Stimulated activated naive CD4-positive, alpha-beta T cell (primary cell): ENCODE measurements at regions not wholly inside any gene's neighbourhood (a gene's known extent, or its start where the extent isn't known, plus 50 kb on each side); places are given as distances from the start of the nearest gene placed in this dataset.
"Not testable (repeated sequence)": the region's sequence is repeated elsewhere in the genome, so short reads cannot be mapped to it uniquely, and the experiment has no call there.

Experiments
- DNase-seq, 6 experiments: peaks; one replicate each; lab custom pipeline; 2025; lab: John Stamatoyannopoulos, UW

DNA sequence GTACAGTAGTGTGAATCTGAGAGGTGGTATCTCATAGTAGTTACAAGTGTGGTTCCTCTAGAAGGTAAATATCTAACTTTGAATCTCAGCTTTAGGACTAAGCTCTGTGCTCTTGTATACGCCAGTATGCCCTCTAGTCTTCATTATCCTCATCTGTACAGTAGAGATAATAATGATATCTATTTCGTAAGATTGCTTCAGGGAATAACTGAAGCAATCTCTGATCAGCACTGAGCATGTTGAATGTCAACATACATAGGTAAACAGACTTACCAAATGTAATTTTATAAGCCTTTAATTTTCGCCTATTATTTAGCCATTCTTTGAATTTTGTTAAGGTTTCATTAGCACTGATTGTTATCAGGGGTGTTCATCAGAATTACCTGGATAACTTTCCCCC lies 175.2 kb upstream of the ANKRD50 start:
- no peak for DNase-seq

GRCh38 chr4:124884316-124884715 lies 171.8 kb upstream of the ANKRD50 start:
- DNase-seq: no peak

GRCh38 chr4:124883632-124884031 lies 171.1 kb upstream of the ANKRD50 start:
- DNase-seq: no peak

DNA sequence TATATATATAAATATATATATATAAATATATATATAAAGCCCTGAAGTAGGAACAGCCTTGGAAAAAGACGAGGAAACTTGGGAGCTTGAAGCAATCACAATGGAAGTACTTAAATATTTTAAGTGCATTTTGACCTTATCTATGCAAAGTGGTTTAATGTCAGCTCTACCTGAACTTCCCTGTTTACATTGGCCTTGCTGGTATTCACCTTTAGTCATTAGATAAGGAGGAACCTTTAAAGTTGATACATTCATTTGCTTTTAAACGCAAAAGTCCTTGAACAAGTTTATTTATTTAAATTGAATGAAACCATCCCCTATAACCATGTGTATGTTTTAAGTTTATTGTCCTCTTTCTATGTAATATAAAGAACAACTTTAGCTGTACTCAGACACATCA lies 166.7 kb upstream of the ANKRD50 start:
- no peak for DNase-seq

DNA sequence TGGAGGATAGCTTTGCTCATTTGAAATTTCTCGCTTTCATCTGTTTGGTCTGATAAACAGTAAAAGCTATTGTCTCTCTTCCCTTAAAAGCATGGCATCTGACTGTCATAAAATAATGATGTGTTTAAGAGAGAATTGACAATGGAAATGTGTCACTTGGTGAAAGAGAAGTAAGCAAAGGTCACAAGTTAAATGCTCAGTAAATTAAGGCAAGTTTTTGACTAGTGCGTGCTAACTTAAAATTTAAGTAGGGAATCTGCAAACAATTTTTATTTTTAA lies 161.6 kb upstream of the ANKRD50 start:
- DNase-seq: no peak

GRCh38 chr4:124873361-124874171 lies 161.0 kb upstream of the ANKRD50 start:
- DNase-seq: no peak

GRCh38 chr4:124872659-124873058 lies 160.1 kb upstream of the ANKRD50 start:
- no peak for DNase-seq

DNA sequence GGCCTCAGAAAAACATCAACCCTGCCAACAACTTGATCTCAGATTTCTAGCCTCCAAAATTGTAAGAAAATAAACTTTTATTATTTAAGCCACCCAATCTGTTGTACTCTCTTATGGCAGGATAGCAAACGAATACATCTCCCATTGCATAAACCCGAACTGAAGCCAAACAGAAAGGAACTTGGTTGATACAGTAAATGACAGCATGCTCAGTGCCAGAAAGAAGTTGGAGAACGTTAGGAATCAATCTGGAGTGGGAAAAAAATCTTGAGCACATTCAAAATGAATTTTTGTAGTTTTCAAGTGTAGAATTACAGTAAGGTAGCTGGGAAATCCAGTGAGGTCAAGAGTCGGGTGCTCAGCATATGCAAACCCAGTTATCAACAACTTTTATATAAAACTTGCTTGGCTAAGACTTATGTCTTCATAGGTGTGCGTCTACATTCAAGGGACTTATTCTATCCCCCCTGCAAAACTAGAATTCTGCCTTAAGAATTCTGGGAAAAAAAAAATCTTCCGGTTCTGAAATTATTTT lies 157.5 kb upstream of the ANKRD50 start:
- DNase-seq: no peak

DNA sequence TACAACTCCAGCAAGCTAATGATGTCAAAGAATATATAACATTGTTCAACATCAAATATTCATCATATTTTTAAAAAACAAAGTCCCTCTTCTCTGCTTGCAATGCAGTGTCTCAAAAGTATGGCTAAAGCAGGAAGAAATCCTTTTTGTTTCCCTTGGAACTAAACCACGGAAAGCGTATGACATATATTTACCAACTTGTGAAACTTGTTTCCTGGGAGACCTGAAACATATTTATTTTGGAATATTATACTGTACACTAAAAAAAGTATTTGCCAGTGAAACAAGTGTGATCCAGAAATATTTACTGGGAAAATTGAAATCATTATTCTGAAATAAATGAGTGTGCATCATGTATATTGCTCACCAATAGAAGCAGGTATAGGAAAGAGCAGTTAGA lies 156.0 kb upstream of the ANKRD50 start:
- no peak for DNase-seq

DNA sequence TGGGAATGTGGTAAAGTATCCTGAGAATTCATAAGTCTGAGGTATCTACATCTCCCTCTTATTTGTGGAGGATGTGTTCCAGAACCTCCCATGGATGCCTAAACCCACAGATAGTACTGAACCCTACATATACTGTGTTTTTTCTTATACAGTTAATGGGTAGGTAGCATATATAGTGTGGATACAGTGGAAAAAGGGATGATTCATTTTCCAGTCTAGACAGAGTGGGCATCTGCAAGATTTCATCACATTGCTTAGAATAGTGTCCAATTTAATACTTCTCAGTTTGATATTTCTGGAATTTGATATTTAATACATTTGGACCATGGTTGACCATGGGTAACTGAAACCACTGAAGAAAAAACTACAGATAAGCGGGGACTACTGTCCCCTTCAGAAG lies 155.0 kb upstream of the ANKRD50 start:
- no peak for DNase-seq

DNA sequence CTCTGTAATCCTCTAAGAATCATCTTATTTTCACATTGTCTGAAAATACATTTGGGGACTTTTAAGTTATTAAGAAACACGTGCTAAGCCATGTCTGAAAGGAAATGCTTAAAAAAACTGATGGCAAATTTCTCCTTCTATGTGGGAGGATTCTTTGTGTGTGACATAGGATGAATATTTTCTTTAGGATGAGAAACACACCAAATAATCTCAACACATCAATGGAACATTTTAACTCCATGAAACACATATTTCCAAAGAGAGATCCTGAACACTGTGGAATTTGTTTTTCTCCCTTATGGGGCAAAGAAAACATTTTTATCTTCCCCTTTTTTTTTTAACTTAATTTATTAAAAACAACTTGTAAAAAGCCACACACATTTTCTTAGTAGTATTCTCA lies 153.8 kb upstream of the ANKRD50 start:
- no peak for DNase-seq

DNA sequence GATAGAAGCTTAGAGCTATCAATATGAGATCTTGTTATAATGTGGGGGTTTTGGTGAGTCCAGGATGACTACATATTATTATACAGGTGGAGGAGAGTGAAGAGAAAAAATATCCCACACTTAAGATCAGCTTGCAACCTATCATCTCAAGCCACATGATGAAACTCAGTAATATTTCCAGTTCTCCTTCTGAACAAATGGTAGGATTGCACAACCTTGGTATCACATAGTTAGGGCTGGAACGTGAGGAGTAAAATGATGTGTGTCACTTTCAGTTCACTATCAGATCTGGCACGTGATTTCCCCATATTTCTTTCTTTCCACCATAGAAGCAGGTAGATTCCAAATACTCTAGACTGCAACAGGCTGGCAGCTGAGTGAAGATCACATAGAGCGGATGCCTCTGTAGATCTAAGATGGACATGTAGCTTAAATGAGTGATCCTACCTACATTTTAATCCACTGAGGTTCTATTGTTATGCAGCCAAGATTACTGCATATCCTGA lies 150.6 kb upstream of the ANKRD50 start:
- no peak for DNase-seq

DNA sequence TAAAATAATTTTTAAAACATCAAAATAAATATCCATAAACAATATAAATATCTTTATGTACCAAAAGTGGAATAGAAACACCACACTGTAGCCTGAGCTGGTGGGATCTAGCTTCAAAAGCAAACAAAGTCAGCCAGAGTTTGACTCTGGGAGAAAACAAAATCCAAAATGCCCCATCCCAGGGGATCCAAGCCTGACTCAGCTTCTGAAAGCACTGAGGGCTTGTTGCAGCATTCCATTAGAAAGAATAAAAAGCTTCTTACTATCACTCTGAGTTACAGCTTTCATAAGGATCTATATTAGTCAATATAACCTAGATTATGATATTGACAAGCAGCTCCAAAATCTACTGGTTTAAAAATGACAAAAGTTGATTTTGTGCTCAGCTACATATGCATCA lies 149.7 kb upstream of the ANKRD50 start:
- no peak for DNase-seq

GRCh38 chr4:124861761-124862160 lies 149.2 kb upstream of the ANKRD50 start:
- no peak for DNase-seq

DNA sequence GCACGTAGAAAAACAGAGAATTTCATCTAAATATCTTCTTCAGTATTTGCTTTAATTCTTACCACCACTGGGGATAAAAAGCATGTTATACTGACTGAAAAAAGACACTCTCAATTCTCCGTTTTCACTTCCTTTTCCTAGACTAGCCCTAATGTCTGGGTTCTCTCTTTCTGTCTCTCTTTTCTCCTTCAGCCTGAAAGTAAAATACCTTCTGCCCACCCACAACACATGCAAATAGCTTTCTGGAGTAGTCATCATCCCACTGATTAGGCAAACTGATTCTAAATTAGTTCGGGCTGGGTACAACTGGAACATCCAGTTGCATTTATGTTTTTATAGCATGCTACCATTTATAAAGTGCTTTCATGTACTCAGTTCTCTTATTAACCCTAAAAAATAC lies 142.4 kb upstream of the ANKRD50 start:
- no peak for DNase-seq

GRCh38 chr4:124851741-124852140 lies 139.2 kb upstream of the ANKRD50 start:
- DNase-seq: no peak

DNA sequence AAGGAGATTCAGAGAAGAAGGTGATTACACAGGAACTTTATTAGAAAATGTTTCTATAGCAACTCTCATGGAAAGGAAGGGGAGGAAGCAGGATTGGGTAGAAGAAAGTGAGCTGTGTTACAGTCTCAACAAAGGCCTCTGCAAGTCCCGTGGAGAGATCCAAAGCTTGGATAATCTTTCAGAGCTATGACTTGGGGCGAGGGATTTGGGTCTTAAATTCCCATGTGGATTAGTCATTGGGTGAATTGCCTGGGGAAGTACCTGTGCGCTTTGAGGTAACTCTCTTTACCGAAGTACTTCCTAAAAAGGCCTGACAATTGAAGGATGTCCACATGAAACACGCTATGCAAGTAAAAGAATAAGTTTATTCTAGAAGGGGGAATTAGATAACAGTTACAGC lies 133.8 kb upstream of the ANKRD50 start:
- DNase-seq: no peak

DNA sequence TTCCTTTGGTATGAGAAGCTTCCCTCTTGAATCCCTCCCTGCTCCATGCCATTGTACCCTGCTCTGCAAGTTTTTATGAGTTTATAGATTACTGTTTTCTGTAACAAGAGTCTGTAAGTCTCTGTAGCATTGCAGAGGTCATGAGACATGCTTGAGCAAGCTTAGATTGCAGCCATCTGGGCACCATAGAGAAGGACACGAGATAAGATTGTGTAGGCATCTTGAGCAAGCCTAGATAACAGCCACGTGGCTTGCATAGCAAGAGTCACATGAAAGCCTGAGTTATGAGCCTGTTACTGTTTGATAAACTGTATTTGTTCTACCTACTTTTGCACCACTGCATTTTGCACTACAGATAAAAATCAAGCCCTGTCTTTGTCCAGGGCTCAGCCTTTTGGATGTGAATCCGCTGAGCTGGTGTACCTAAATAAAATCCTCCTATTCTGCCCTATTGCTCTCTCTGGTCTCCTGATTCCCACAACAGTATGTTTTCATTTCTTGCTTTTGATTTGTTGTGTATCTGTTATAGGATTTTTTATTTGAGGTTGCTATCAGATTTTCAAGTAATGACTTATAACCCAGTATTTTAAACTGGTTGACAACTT lies 127.4 kb upstream of the ANKRD50 start:
- DNase-seq: no peak

GRCh38 chr4:124833831-124834505 lies 121.4 kb upstream of the ANKRD50 start:
- DNase-seq: no peak

DNA sequence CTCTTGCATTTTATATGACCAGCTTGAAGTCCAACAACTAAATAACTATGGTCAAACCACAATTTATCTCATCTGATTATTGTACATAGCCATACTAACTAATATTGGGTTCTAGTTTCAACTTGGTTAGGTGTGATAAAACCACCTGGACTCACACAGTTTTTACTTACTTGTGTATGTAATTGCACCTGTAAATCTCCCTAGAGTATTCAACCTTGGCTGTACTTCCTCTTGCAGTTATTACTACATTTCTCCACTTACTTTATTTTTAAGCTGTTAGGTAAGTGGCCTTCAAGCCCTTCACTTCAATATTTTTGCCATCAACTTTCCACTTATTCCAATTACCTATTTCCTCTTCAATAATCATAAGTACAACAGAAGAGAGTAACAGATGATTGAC lies 115.8 kb upstream of the ANKRD50 start:
- DNase-seq: no peak

GRCh38 chr4:124817531-124817930 lies 105.0 kb upstream of the ANKRD50 start:
- DNase-seq: no peak

DNA sequence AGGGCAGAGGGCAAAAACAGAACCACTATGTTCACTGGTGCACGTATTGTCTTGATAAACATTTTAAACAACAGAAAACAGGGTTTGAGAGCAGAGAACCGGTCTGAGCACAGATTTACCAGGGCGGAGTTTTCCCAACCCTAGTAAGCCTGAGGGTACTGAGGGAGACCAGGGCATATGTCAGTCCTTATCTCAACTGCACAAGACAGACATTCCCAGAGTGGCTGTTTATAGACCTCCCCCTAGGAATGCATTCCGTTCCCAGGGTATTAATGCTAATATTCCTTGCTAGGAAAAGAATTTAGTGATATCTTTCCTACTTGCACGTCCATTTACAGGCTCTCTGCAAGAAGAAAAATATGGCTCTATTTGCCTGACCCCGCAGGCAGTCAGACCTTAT lies 99.7 kb upstream of the ANKRD50 start:
- DNase-seq: not testable (repeated sequence)

GRCh38 chr4:124810827-124811226 lies 98.3 kb upstream of the ANKRD50 start:
- DNase-seq: no peak
